22Rv1 (cell line): ENCODE measurements at regions not wholly inside any gene's neighbourhood (a gene's known extent, or its start where the extent isn't known, plus 50 kb on each side); places are given as distances from the start of the nearest gene placed in this dataset.

Experiments used
- H3K27ac ChIP-seq: fragments of 450-650 bp; 2 replicates; pipeline ENCODE4 v1.5.1; 2017
- CTCF ChIP-seq: fragments of 450-650 bp; IDR thresholded peaks from 2 replicates; pipeline ENCODE4 v1.5.1; 2017; ENCODE audit warnings: mild to moderate bottlenecking
- ZFX ChIP-seq: fragments of 450-650 bp; IDR thresholded peaks from 2 replicates; pipeline ENCODE4 v1.6.1; 2017; ENCODE audit warnings: antibody characterized with exemption, borderline replicate concordance

- TF ChIP-seq ZFX (no peak), CTCF (no peak)
- H3K27ac ChIP-seq, result no peak overlapping the region
Measured at GRCh38 chr5:97764700-97765099, 581.7 kb upstream of the RIOK2 start.

- TF ChIP-seq ZFX (no peak), CTCF (no peak)
- H3K27ac ChIP-seq, result no peak overlapping the region
Measured at GRCh38 chr5:97778451-97778850, 595.4 kb upstream of the RIOK2 start.

GRCh38 chr5:97788369-97788768, 605.3 kb upstream of the RIOK2 start:
- H3K27ac ChIP-seq, result no peak overlapping the region
- TF ChIP-seq CTCF, result no peak
- no peak for TF ChIP-seq ZFX

GRCh38 chr5:97797994-97798451, 615.0 kb upstream of the RIOK2 start:
- H3K27ac ChIP-seq, result no peak overlapping the region
- TF ChIP-seq ZFX (no peak), CTCF (no peak)

- TF ChIP-seq CTCF (no peak), ZFX (no peak)
- no peak overlapping the region for H3K27ac ChIP-seq
Measured at GRCh38 chr5:97801461-97801860, 618.4 kb upstream of the RIOK2 start.

GRCh38 chr5:97820138-97820537, 637.1 kb upstream of the RIOK2 start:
- no peak overlapping the region for H3K27ac ChIP-seq
- TF ChIP-seq ZFX (no peak), CTCF (no peak)

GRCh38 chr5:97832645-97833296, 649.7 kb upstream of the RIOK2 start:
- TF ChIP-seq CTCF, result no peak
- no peak for TF ChIP-seq ZFX
- H3K27ac ChIP-seq, result no peak overlapping the region
